Thyroid gland (tissue), 4 donors: ENCODE measurements at regions not wholly inside any gene's neighbourhood (a gene's known extent, or its start where the extent isn't known, plus 50 kb on each side); places are given as distances from the start of the nearest gene placed in this dataset.

Experiments used
- CTCF ChIP-seq, 6 experiments: fragments of 200-600 bp in 3 of 6; fragments of 450-650 bp in 3 of 6; sonication (generic) in 3 of 6; IDR thresholded peaks; one replicate each; pipeline ENCODE4 v1.5.1; 2016 to 2019; ENCODE audit warnings: antibody characterized with exemption in 6 of 6, mild to moderate bottlenecking in 2 of 6, inconsistent platforms in 1 of 6, moderate library complexity in 1 of 6
- POLR2A ChIP-seq, 2 donors: fragments of 450-650 bp; IDR thresholded peaks; one replicate each; pipeline ENCODE4 v1.6.1; 2017; ENCODE audit warnings: antibody characterized with exemption in 2 of 2, mild to moderate bottlenecking in 2 of 2, moderate library complexity in 1 of 2

GRCh38 chr1:219081943-219082925, 91.4 kb upstream of the LYPLAL1 start:
- TF ChIP-seq POLR2A (IDR thresholded peaks at IDR 0.05) (no peak), CTCF (IDR thresholded peaks at IDR 0.05) (no peak)
